GM18909 (cell line): ENCODE measurements at regions not wholly inside any gene's neighbourhood (a gene's known extent, or its start where the extent isn't known, plus 50 kb on each side); places are given as distances from the start of the nearest gene placed in this dataset.

Source experiments
- ATAC-seq: cut with Tn5 transposase; IDR thresholded peaks from one replicate; pipeline ENCODE4 v1.9.1; 2021; ENCODE audit warnings: mild to moderate bottlenecking; ENCODE audit not compliant: unreplicated experiment, poor library complexity

- ATAC-seq = no peak
Observed at GRCh38 chr15:60057554-60057953, 53.4 kb downstream of the FOXB1 start.

GRCh38 chr15:60059186-60059585, 55.1 kb downstream of the FOXB1 start:
- no peak for ATAC-seq

- no peak for ATAC-seq
Observed at GRCh38 chr15:60061758-60062157, 57.6 kb downstream of the FOXB1 start.

- ATAC-seq = no peak
Observed at GRCh38 chr15:60062826-60063225, 58.7 kb downstream of the FOXB1 start.

GRCh38 chr15:60065951-60066350, 61.8 kb downstream of the FOXB1 start:
- ATAC-seq = no peak

GRCh38 chr15:60070838-60071493, 66.9 kb downstream of the FOXB1 start:
- no peak for ATAC-seq

GRCh38 chr15:60072826-60073465, 68.8 kb downstream of the FOXB1 start:
- ATAC-seq = no peak

- no peak for ATAC-seq
Observed at GRCh38 chr15:60073466-60073840, 69.3 kb downstream of the FOXB1 start.

- ATAC-seq = no peak
Observed at GRCh38 chr15:60074181-60074885, 70.2 kb downstream of the FOXB1 start.

GRCh38 chr15:60076045-60076444, 71.9 kb downstream of the FOXB1 start:
- no peak for ATAC-seq

GRCh38 chr15:60076582-60077276, 72.6 kb downstream of the FOXB1 start:
- ATAC-seq = no peak

GRCh38 chr15:60077581-60078359, 73.7 kb downstream of the FOXB1 start:
- ATAC-seq = no peak

GRCh38 chr15:60079210-60079609, 75.1 kb downstream of the FOXB1 start:
- ATAC-seq = no peak

- no peak for ATAC-seq
Observed at GRCh38 chr15:60081976-60082375, 77.9 kb downstream of the FOXB1 start.

GRCh38 chr15:60083318-60083717, 79.2 kb downstream of the FOXB1 start:
- ATAC-seq = no peak

- no peak for ATAC-seq
Observed at GRCh38 chr15:60086681-60087429, 82.7 kb downstream of the FOXB1 start.

GRCh38 chr15:60087561-60087960, 83.5 kb downstream of the FOXB1 start:
- no peak for ATAC-seq

- ATAC-seq = no peak
Observed at GRCh38 chr15:60090747-60091146, 86.6 kb downstream of the FOXB1 start.

- ATAC-seq = no peak
Observed at GRCh38 chr15:60091157-60091556, 87.0 kb downstream of the FOXB1 start.

GRCh38 chr15:60091911-60092310, 87.8 kb downstream of the FOXB1 start:
- ATAC-seq = no peak
